SK-N-SH (cell line): ENCODE measurements at regions not wholly inside any gene's neighbourhood (a gene's known extent, or its start where the extent isn't known, plus 50 kb on each side); places are given as distances from the start of the nearest gene placed in this dataset.

Experiments used
- CTCF ChIA-PET: fragments of 300-600, 350-600 bp; formaldehyde crosslinking; extraction: SDS; loops from one replicate; lab custom pipeline; 2021; lab: Yijun Ruan, JAX
- POLR2A ChIA-PET: fragments of 350-600 bp; sonication (Branson Sonifier 250); formaldehyde crosslinking; extraction: SDS; loops from one replicate; lab custom pipeline; 2020; ENCODE audit warnings: antibody characterized with exemption, inconsistent platforms; lab: Yijun Ruan, JAX
- DNase-seq: peaks from one replicate; pipeline ENCODE4 v3.0.0; 2012
- H2AFZ ChIP-seq: fragments of 200-600 bp; sonication (generic); 2 replicates; pipeline ENCODE4 v1.8.1; 2016; ENCODE audit warnings: antibody characterized with exemption, mild to moderate bottlenecking, low read depth
- H3F3A ChIP-seq: fragments of 200-600 bp; sonication (generic); replicated peaks from 2 replicates; pipeline ENCODE3; 2016; ENCODE audit warnings: antibody characterized with exemption, mild to moderate bottlenecking; ENCODE audit not compliant: insufficient read depth
- H3K27ac ChIP-seq, 2 experiments: fragments of 200-500 bp in 1 of 2; fragments of 200-600 bp in 1 of 2; sonication (Bioruptor generic) in 1 of 2; sonication (generic), shearing (Covaris generic) in 1 of 2; 2 replicates each; pipeline versions ENCODE4 v1.5.1 to v1.6.1; 2014 to 2016; ENCODE audit warnings: low read depth in 2 of 2, inconsistent platforms in 1 of 2, low read length in 1 of 2, mild to moderate bottlenecking in 1 of 2, mixed read lengths in 1 of 2
- H3K27me3 ChIP-seq: fragments of 200-600 bp; sonication (generic), shearing (Covaris generic); 2 replicates; pipeline ENCODE4 v1.6.1; 2016; ENCODE audit warnings: mixed run types; ENCODE audit not compliant: insufficient read depth
- H3K36me3 ChIP-seq, 2 experiments: fragments of 200-500 bp in 1 of 2; fragments of 200-600 bp in 1 of 2; sonication (Bioruptor generic) in 1 of 2; sonication (generic) in 1 of 2; replicated peaks in 1 of 2; 2 replicates each; pipeline versions ENCODE3 to v1.5.1; 2014 to 2016; ENCODE audit warnings: low read length in 1 of 2, mild to moderate bottlenecking in 1 of 2; ENCODE audit not compliant: insufficient read depth in 2 of 2, control insufficient read depth in 1 of 2
- H3K4me1 ChIP-seq, 2 experiments: fragments of 200-500 bp in 1 of 2; fragments of 200-600 bp in 1 of 2; sonication (Bioruptor generic) in 1 of 2; sonication (generic), shearing (Covaris generic) in 1 of 2; 2 replicates each; pipeline versions ENCODE4 v1.5.1 to v1.6.1; 2014 to 2016; ENCODE audit warnings: low read depth in 1 of 2, low read length in 1 of 2, mixed run types in 1 of 2; ENCODE audit not compliant: insufficient read depth in 2 of 2, control insufficient read depth in 1 of 2
- H3K4me2 ChIP-seq: fragments of 200-600 bp; sonication (generic), shearing (Covaris generic); 2 replicates; pipeline ENCODE4 v1.6.1; 2017; ENCODE audit warnings: mixed run types
- H3K4me3 ChIP-seq, 2 experiments: fragments of 200-500 bp in 1 of 2; fragments of 200-600 bp in 1 of 2; sonication (Bioruptor generic) in 1 of 2; sonication (generic), shearing (Covaris generic) in 1 of 2; 2 replicates each; pipeline versions ENCODE4 v1.5.1 to v1.8.1; 2014 to 2016; ENCODE audit warnings: low read depth in 2 of 2, inconsistent platforms in 1 of 2, low read length in 1 of 2, mild to moderate bottlenecking in 1 of 2, mixed read lengths in 1 of 2, moderate library complexity in 1 of 2
- H3K79me2 ChIP-seq: fragments of 200-600 bp; sonication (generic); 2 replicates; pipeline ENCODE4 v1.8.1; 2017; ENCODE audit warnings: mild to moderate bottlenecking; ENCODE audit not compliant: insufficient read depth
- H3K9ac ChIP-seq: fragments of 200-600 bp; sonication (generic); 2 replicates; pipeline ENCODE4 v1.6.1; 2017; ENCODE audit warnings: mixed run types
- H3K9me2 ChIP-seq: fragments of 200-600 bp; sonication (generic); 2 replicates; pipeline ENCODE4 v1.6.1; 2017; ENCODE audit warnings: mixed run types
- H3K9me3 ChIP-seq: fragments of 200-600 bp; sonication (generic); 2 replicates; pipeline ENCODE4 v1.6.1; 2017; ENCODE audit warnings: mixed run types, mild to moderate bottlenecking, moderate library complexity
- H4K20me1 ChIP-seq: fragments of 200-600 bp; sonication (generic); 2 replicates; pipeline ENCODE4 v1.6.1; 2017; ENCODE audit warnings: mild to moderate bottlenecking, mixed run types; ENCODE audit not compliant: insufficient read depth
- EP300 ChIP-seq, 2 experiments: IDR thresholded peaks; 2 replicates each; pipeline versions ENCODE4 v1.4.0 to v1.6.1; 2012; ENCODE audit warnings: borderline replicate concordance in 1 of 2, low read depth in 1 of 2, low read length in 1 of 2
- EZH2phosphoT487 ChIP-seq: fragments of 200-600 bp; sonication (generic); IDR thresholded peaks from 2 replicates; pipeline ENCODE4 v1.6.1; 2017; ENCODE audit warnings: low read depth, mixed run types, mild to moderate bottlenecking, antibody characterized with exemption, moderate library complexity, borderline replicate concordance
- FOSL2 ChIP-seq: IDR thresholded peaks from 2 replicates; pipeline ENCODE4 v1.4.0; 2012; ENCODE audit warnings: low read depth, mild to moderate bottlenecking, moderate library complexity, borderline replicate concordance
- FOXJ3 ChIP-seq: sonication (generic); formaldehyde crosslinking; IDR thresholded peaks from 2 replicates; pipeline ENCODE4 v1.5.1; 2020; ENCODE audit warnings: mild to moderate bottlenecking, missing genetic modification reagents
- FOXM1 ChIP-seq: IDR thresholded peaks from 2 replicates; pipeline ENCODE4 v1.4.0; 2012; ENCODE audit warnings: low read depth, mild to moderate bottlenecking
- GABPA ChIP-seq: IDR thresholded peaks from 2 replicates; pipeline ENCODE4 v1.4.0; 2012; ENCODE audit warnings: low read depth, mild to moderate bottlenecking
- GATA2 ChIP-seq: sonication (generic); formaldehyde crosslinking; IDR thresholded peaks from 2 replicates; pipeline ENCODE4 v1.5.0; 2020; ENCODE audit warnings: mild to moderate bottlenecking, missing genetic modification reagents
- MXI1 ChIP-seq: IDR thresholded peaks from 2 replicates; pipeline ENCODE4 v1.6.1; 2012; ENCODE audit warnings: mild to moderate bottlenecking, low read depth, low read length, improper control_type of control experiment
- POLR2AphosphoS5 ChIP-seq: IDR thresholded peaks from 2 replicates; pipeline ENCODE4 v1.6.1; 2012; ENCODE audit warnings: low read depth, low read length
- RCOR1 ChIP-seq: fragments of 150-350 bp; IDR thresholded peaks from 2 replicates; pipeline ENCODE4 v1.6.1; 2017; ENCODE audit warnings: antibody characterized with exemption, low read length
- RFX5 ChIP-seq: IDR thresholded peaks from 2 replicates; pipeline ENCODE4 v1.6.1; 2012; ENCODE audit warnings: mild to moderate bottlenecking, improper control_type of control experiment, low read length
- SIN3A ChIP-seq: IDR thresholded peaks from 2 replicates; pipeline ENCODE4 v1.6.1; 2012; ENCODE audit warnings: low read depth, mild to moderate bottlenecking, low read length, moderate library complexity, borderline replicate concordance
- SMC3 ChIP-seq: IDR thresholded peaks from 2 replicates; pipeline ENCODE4 v1.6.1; 2012; ENCODE audit warnings: low read depth, low read length, improper control_type of control experiment
- TAF1 ChIP-seq: IDR thresholded peaks from 2 replicates; pipeline ENCODE4 v1.6.1; 2012; ENCODE audit warnings: low read depth, mild to moderate bottlenecking, low read length, moderate library complexity, borderline replicate concordance
- TCF12 ChIP-seq: IDR thresholded peaks from 2 replicates; pipeline ENCODE4 v1.4.0; 2012
- TEAD4 ChIP-seq: IDR thresholded peaks from 2 replicates; pipeline ENCODE4 v1.4.0; 2012; ENCODE audit warnings: mild to moderate bottlenecking, borderline replicate concordance; ENCODE audit not compliant: insufficient read depth
- YY1 ChIP-seq: IDR thresholded peaks from 2 replicates; pipeline ENCODE4 v1.4.0; 2012; ENCODE audit warnings: low read depth, mild to moderate bottlenecking
- WGBS: methylation state at CpG from one replicate; pipeline ENCODE4 v1.1.6; 2017; ENCODE audit warnings: low lambda C conversion rate; 5-methylcytosine and 5-hydroxymethylcytosine counted together
- TF ChIP-seq, protein P1 (sequence below): IDR thresholded peaks from 2 replicates; pipeline ENCODE4 v1.4.0; 2012; ENCODE audit warnings: low read depth, borderline replicate concordance
- TF ChIP-seq, protein P2 (sequence below): fragments of 150-350 bp; IDR thresholded peaks from 2 replicates; pipeline ENCODE4 v1.6.1; 2016; ENCODE audit warnings: mild to moderate bottlenecking, low read depth, low read length
- TF ChIP-seq, protein P3 (sequence below): fragments of 150-350 bp; IDR thresholded peaks from 2 replicates; pipeline ENCODE4 v1.6.1; 2017; ENCODE audit warnings: antibody characterized with exemption, low read length, low read depth, borderline replicate concordance
- TF ChIP-seq, protein P4 (sequence below): IDR thresholded peaks from 2 replicates; pipeline ENCODE4 v1.6.1; 2012; ENCODE audit warnings: mild to moderate bottlenecking, low read depth, low read length, moderate library complexity
- TF ChIP-seq, protein P5 (sequence below): IDR thresholded peaks from 2 replicates; pipeline ENCODE4 v1.4.0; 2012; ENCODE audit warnings: low read depth

DNA sequence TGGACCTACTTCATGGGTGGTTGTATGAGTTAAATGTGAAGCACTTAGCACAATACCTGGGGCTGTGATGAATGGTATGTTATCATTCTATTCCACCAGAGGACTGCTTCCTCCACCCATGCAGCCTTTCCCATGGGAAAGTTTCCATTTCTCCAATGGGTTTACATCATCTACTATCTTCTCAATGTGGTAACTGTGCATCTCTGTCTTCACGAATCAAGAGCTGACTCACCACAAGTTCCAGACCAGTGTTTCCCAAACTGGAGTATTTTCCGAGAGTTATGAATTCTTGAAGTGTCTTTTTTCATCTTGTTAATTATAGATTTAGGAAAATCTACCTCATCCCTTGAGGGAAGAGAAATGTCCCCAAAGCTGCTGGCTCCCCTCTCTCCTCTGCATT lies 182.8 kb downstream of the UNC5CL start (continued):
- TF ChIP-seq, protein P1, sequence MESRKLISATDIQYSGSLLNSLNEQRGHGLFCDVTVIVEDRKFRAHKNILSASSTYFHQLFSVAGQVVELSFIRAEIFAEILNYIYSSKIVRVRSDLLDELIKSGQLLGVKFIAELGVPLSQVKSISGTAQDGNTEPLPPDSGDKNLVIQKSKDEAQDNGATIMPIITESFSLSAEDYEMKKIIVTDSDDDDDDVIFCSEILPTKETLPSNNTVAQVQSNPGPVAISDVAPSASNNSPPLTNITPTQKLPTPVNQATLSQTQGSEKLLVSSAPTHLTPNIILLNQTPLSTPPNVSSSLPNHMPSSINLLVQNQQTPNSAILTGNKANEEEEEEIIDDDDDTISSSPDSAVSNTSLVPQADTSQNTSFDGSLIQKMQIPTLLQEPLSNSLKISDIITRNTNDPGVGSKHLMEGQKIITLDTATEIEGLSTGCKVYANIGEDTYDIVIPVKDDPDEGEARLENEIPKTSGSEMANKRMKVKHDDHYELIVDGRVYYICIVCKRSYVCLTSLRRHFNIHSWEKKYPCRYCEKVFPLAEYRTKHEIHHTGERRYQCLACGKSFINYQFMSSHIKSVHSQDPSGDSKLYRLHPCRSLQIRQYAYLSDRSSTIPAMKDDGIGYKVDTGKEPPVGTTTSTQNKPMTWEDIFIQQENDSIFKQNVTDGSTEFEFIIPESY, result no peak
- TF ChIP-seq TCF12, result no peak
- no peak for TF ChIP-seq POLR2AphosphoS5
- no peak for TF ChIP-seq RFX5
- no peak for TF ChIP-seq GATA2 (CRISPR knock-in tag)
- no peak for TF ChIP-seq GABPA
- TF ChIP-seq, protein P2, sequence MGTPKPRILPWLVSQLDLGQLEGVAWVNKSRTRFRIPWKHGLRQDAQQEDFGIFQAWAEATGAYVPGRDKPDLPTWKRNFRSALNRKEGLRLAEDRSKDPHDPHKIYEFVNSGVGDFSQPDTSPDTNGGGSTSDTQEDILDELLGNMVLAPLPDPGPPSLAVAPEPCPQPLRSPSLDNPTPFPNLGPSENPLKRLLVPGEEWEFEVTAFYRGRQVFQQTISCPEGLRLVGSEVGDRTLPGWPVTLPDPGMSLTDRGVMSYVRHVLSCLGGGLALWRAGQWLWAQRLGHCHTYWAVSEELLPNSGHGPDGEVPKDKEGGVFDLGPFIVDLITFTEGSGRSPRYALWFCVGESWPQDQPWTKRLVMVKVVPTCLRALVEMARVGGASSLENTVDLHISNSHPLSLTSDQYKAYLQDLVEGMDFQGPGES, result no peak

DNA sequence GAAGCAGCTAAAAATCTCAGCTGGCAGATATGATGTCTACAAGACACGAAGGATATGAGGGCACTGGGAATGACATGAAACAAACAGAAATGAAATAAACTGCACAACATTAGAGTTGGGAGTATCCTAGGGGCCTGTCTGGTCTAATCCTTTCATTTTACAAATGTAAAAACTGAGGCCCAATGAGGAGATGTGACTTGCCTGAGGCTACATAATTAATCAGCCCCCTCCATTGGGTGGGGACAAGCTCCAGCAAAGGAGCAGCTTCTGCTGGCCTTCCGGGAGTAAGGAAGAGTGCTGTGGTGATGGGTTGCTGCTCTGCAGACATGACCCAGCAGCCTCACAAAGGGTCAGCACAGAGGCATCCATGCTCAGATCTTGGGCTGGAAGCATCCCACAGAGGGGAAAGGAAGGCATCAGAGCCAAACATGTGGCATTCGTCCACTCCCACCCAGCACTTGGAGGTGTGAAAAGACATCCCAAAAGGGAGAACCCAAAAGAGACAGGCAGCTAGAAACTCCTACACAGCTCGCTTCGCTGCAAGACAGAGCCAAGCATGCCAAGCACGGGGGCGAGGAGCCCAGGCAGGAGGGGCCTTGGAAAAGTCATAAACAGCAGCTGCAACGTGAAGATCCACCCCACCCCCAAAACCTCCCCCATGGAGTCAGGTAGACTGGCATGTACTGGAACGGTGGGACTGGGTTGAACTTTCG lies 183.7 kb downstream of the UNC5CL start:
- CTCF ChIA-PET, result interaction anchor here (0.7 to 2.9 kb wide), 5 partner anchors 10 to 57 kb away, joined by 3 to 10 read pairs (median 5); no protein-coding TSS in a partner anchor
- Histone ChIP-seq H3K4me3 (no peak overlapping the region), H3K36me3 (no peaks in the 10 kb centered on the region), H3K27ac (peak overlapping the region in 1 of 2 experiments; percentile 14; a peak in 1 of 4 replicates), H4K20me1 (no peaks in the 10 kb centered on the region), H3K9me2 (no peaks in the 10 kb centered on the region), H3K4me1 (peaks cover 0 to 12% of the 10 kb centered on the region in 2 experiments; a peak in 1 of 4 replicates), H3K4me2 (no peak overlapping the region), H3K9ac (no peak overlapping the region), H3K79me2 (no peaks in the 10 kb centered on the region), H2AFZ (no peak overlapping the region), H3K27me3 (no peaks in the 10 kb centered on the region), H3F3A (no peaks in the 10 kb centered on the region), H3K9me3 (no peaks in the 10 kb centered on the region)
- 55% methylated on average over 10 of the region's 10 CpGs for WGBS
- DNase-seq, result no peak
- POLR2A ChIA-PET, result no interaction called here
- TF ChIP-seq TEAD4 (no peak), EP300 (IDR thresholded peaks at IDR 0.05; ENCODE audit: borderline replicate concordance in 1 of 2, low read depth in 1 of 2, low read length in 1 of 2) (no peak), RFX5 (no peak), RCOR1 (no peak), MXI1 (no peak), YY1 (no peak), SIN3A (no peak), FOXM1 (no peak), EZH2phosphoT487 (no peak), TAF1 (no peak), FOSL2 (no peak), SMC3 (no peak), FOXJ3 (CRISPR knock-in tag) (no peak)
- TF ChIP-seq, protein P3, sequence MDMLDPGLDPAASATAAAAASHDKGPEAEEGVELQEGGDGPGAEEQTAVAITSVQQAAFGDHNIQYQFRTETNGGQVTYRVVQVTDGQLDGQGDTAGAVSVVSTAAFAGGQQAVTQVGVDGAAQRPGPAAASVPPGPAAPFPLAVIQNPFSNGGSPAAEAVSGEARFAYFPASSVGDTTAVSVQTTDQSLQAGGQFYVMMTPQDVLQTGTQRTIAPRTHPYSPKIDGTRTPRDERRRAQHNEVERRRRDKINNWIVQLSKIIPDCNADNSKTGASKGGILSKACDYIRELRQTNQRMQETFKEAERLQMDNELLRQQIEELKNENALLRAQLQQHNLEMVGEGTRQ, result no peak
- TF ChIP-seq, protein P4, sequence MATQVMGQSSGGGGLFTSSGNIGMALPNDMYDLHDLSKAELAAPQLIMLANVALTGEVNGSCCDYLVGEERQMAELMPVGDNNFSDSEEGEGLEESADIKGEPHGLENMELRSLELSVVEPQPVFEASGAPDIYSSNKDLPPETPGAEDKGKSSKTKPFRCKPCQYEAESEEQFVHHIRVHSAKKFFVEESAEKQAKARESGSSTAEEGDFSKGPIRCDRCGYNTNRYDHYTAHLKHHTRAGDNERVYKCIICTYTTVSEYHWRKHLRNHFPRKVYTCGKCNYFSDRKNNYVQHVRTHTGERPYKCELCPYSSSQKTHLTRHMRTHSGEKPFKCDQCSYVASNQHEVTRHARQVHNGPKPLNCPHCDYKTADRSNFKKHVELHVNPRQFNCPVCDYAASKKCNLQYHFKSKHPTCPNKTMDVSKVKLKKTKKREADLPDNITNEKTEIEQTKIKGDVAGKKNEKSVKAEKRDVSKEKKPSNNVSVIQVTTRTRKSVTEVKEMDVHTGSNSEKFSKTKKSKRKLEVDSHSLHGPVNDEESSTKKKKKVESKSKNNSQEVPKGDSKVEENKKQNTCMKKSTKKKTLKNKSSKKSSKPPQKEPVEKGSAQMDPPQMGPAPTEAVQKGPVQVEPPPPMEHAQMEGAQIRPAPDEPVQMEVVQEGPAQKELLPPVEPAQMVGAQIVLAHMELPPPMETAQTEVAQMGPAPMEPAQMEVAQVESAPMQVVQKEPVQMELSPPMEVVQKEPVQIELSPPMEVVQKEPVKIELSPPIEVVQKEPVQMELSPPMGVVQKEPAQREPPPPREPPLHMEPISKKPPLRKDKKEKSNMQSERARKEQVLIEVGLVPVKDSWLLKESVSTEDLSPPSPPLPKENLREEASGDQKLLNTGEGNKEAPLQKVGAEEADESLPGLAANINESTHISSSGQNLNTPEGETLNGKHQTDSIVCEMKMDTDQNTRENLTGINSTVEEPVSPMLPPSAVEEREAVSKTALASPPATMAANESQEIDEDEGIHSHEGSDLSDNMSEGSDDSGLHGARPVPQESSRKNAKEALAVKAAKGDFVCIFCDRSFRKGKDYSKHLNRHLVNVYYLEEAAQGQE, result no peak
- TF ChIP-seq, protein P2, result no peak
- TF ChIP-seq, protein P5, sequence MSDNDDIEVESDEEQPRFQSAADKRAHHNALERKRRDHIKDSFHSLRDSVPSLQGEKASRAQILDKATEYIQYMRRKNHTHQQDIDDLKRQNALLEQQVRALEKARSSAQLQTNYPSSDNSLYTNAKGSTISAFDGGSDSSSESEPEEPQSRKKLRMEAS, result no peak
